K562 (cell line): ENCODE measurements at regions not wholly inside any gene's neighbourhood (a gene's known extent, or its start where the extent isn't known, plus 50 kb on each side); places are given as distances from the start of the nearest gene placed in this dataset.

Experiments used
- ATAC-seq: fragments of 200-7000 bp; cut with Tn5 transposase; 3 replicates; pipeline ENCODE4 v1.9.1; 2020; ENCODE audit warnings: moderate library complexity
- BruUV-seq: library from RNA; stranded (reverse); fragments of 400-500 nt; replicated peaks from 2 replicates; lab custom pipeline; 2021; lab: Mats Ljungman, UMichigan
- CTCF ChIA-PET: fragments of 300-600 bp; formaldehyde crosslinking; extraction: SDS; loops from one replicate; lab custom pipeline; 2021; ENCODE audit warnings: low intra/inter-chr PET ratio; lab: Yijun Ruan, JAX
- POLR2A ChIA-PET: fragments of 300-600, 350-650 bp; sonication (Branson Sonifier 250); formaldehyde crosslinking; extraction: SDS; loops from one replicate; lab custom pipeline; 2021; ENCODE audit warnings: antibody characterized with exemption, inconsistent platforms; lab: Yijun Ruan, JAX
- DNase-seq, 4 experiments: peaks; one replicate each; pipeline versions ENCODE4 v3.0.0 to v3.0.0-alpha.2; 2011 to 2018; ENCODE audit warnings: low spot score in 3 of 4, mixed read lengths in 3 of 4; ENCODE audit errors: extremely low read depth in 1 of 4
- FAIRE-seq: peaks from 2 replicates; lab custom pipeline; 2011; peaks lifted over from hg19 to GRCh38; lab: Jason Lieb, UNC
- H2AFZ ChIP-seq: 2 replicates; pipeline ENCODE4 v1.6.0; 2011; ENCODE audit warnings: low read depth, low read length, control low read depth, inconsistent platforms
- H3K27ac ChIP-seq: fragments of 200-600 bp; 3 replicates; pipeline ENCODE4 v1.8.0; 2011; ENCODE audit warnings: low read depth, mild to moderate bottlenecking, control low read depth, inconsistent platforms, low read length, moderate library complexity, mixed read lengths; ENCODE audit errors: extremely low read depth
- H3K27me3 ChIP-seq, 2 experiments: fragments of 300-600 bp in 1 of 2; 2 replicates in 1 of 2; 3 replicates in 1 of 2; pipeline versions ENCODE4 v1.6.0 to v1.8.0; 2011; ENCODE audit warnings: inconsistent platforms in 2 of 2, low read length in 2 of 2, mild to moderate bottlenecking in 1 of 2, mixed read lengths in 1 of 2, moderate library complexity in 1 of 2; ENCODE audit not compliant: control insufficient read depth in 2 of 2, insufficient read depth in 2 of 2
- H3K36me3 ChIP-seq: fragments of 300-600 bp; 3 replicates; pipeline ENCODE4 v1.8.0; 2011; ENCODE audit warnings: mild to moderate bottlenecking, low read length, inconsistent platforms; ENCODE audit not compliant: control insufficient read depth, insufficient read depth
- H3K4me1 ChIP-seq, 2 experiments: fragments of 200-600 bp in 1 of 2; replicated peaks in 1 of 2; 2 replicates in 1 of 2; 3 replicates in 1 of 2; pipeline versions ENCODE4 v1.5.1 to v1.8.0; 2011; ENCODE audit warnings: inconsistent platforms in 2 of 2, low read length in 2 of 2, mild to moderate bottlenecking in 1 of 2, mixed read lengths in 1 of 2, moderate library complexity in 1 of 2; ENCODE audit not compliant: control insufficient read depth in 2 of 2, insufficient read depth in 2 of 2
- H3K4me2 ChIP-seq: 2 replicates; pipeline ENCODE4 v1.6.1; 2011; ENCODE audit warnings: low read length, control low read depth, inconsistent platforms, mixed read lengths; ENCODE audit not compliant: insufficient read depth
- H3K4me3 ChIP-seq: fragments of 200-600 bp; sonication (generic), shearing (Covaris generic); 2 replicates; pipeline ENCODE4 v1.5.1; 2016; ENCODE audit warnings: control low read depth, inconsistent platforms
- H3K79me2 ChIP-seq: fragments of 200-600 bp; 3 replicates; pipeline ENCODE4 v1.8.0; 2011; ENCODE audit warnings: low read length, inconsistent platforms; ENCODE audit not compliant: control insufficient read depth, insufficient read depth
- H3K9ac ChIP-seq, 2 experiments: 2 replicates each; pipeline versions ENCODE4 v1.6.0 to v1.6.1; 2011; ENCODE audit warnings: low read depth in 2 of 2, low read length in 2 of 2, control low read depth in 1 of 2, inconsistent platforms in 1 of 2, mild to moderate bottlenecking in 1 of 2, mixed read lengths in 1 of 2; ENCODE audit not compliant: insufficient read depth in 1 of 2
- H3K9me1 ChIP-seq: one replicate; pipeline ENCODE4 v1.6.0; 2011; ENCODE audit warnings: inconsistent platforms, mild to moderate bottlenecking, low read length, moderate library complexity; ENCODE audit not compliant: control insufficient read depth, insufficient read depth
- H3K9me3 ChIP-seq: replicated peaks from 2 replicates; pipeline ENCODE4 v1.5.1; 2011; ENCODE audit warnings: low read depth, low read length, inconsistent platforms; ENCODE audit not compliant: control insufficient read depth, insufficient read depth
- H4K20me1 ChIP-seq: replicated peaks from 2 replicates; pipeline ENCODE4 v1.6.1; 2011; ENCODE audit warnings: low read length, inconsistent platforms, mixed read lengths; ENCODE audit not compliant: control insufficient read depth, insufficient read depth
- AFF1 ChIP-seq, 2 experiments: fragments of 450-650 bp; IDR thresholded peaks; 2 replicates each; pipeline ENCODE4 v1.6.1; 2018; ENCODE audit warnings: mild to moderate bottlenecking in 2 of 2, low read depth in 1 of 2; ENCODE audit not compliant: partially characterized antibody in 2 of 2
- ARID2 ChIP-seq: fragments of 450-650 bp; IDR thresholded peaks from 2 replicates; pipeline ENCODE4 v1.6.1; 2017; ENCODE audit warnings: antibody characterized with exemption, mild to moderate bottlenecking
- ARID4B ChIP-seq: sonication (generic); formaldehyde crosslinking; IDR thresholded peaks from 2 replicates; pipeline ENCODE4 v1.8.0; 2022; ENCODE audit warnings: mild to moderate bottlenecking, missing genetic modification reagents
- BRF1 ChIP-seq: IDR thresholded peaks from 3 replicates; pipeline ENCODE4 v1.6.1; 2011; ENCODE audit warnings: borderline replicate concordance, mild to moderate bottlenecking; ENCODE audit not compliant: insufficient read length; ENCODE audit errors: extremely low read depth
- CBX3 ChIP-seq, 2 experiments: IDR thresholded peaks; 1 replicate in 1 of 2; 2 replicates in 1 of 2; pipeline ENCODE4 v1.6.1; 2012; ENCODE audit warnings: inconsistent platforms in 2 of 2, low read length in 2 of 2, borderline replicate concordance in 1 of 2, control low read depth in 1 of 2
- WGBS: fragments of 100-300 bp; shearing (Covaris generic); methylation state at CpG from one replicate; pipeline ENCODE4 v1.1.6; 2016; ENCODE audit warnings: low coverage, mixed read lengths; ENCODE audit not compliant: insufficient coverage; ENCODE audit errors: missing lambda C conversion rate; 5-methylcytosine and 5-hydroxymethylcytosine counted together
- in situ Hi-C: fragments of 300-500 bp; cut with MboI; formaldehyde crosslinking; loops from 4 replicates; pipeline ENCODE4 v1.15.0; 2018; ENCODE audit warnings: inconsistent platforms, mixed read lengths
- intact Hi-C: fragments of 100-400 bp; cut with micrococcal nuclease; formaldehyde crosslinking; loops from 2 replicates; pipeline ENCODE4 v1.14.2; 2022
- TF ChIP-seq, protein P1 (sequence below): fragments of 450-650 bp; formaldehyde crosslinking; IDR thresholded peaks from 2 replicates; pipeline ENCODE4 v1.4.0; 2020; ENCODE audit warnings: mild to moderate bottlenecking, moderate library complexity

DNA sequence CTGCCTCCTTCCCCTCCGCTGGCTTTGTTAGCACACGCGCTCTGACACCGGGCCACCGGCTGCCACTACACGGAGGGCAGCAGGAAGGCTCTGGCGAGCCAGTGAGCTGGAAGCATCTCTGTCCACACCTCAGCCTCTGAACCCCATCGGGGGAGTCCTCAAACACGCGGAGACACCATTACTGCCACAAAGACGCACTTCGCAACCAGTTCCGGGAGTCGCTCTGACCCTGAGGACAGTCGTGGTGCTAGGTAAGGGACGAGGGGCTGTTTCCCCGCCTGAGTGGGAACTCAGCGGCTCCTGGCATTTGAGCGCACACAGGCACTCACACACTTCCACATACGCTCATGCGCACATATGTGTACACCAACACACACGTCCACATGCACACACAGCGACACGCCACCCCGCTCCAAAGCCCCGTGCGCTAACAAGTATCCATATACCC lies 160.0 kb downstream of the C9orf152 start:
- CTCF ChIA-PET: no interaction called here
- H3K79me2 ChIP-seq: no peaks in the 10 kb centered on the region

More for the DNA sequence above, 160.0 kb downstream of the C9orf152 start:
- no peak overlapping the region; a peak in 1 of 4 replicates for H3K9ac ChIP-seq
- POLR2A ChIA-PET: no interaction called here
- no peaks in the 10 kb centered on the region for H3K36me3 ChIP-seq
- H3K27me3 ChIP-seq: peaks cover 9 to 26% of the 10 kb centered on the region in 2 experiments; a peak in 3 of 5 replicates
- FAIRE-seq: no peak
- BruUV-seq: no TSS peak
- peaks cover 0 to 12% of the 10 kb centered on the region in 2 experiments; a peak in 2 of 5 replicates for H3K4me1 ChIP-seq
- 16% methylated on average over 24 of the region's 27 CpGs for WGBS
- in situ Hi-C loops (no loop called here), intact Hi-C loops (no loop called here)
- H3K4me2 ChIP-seq: no peak overlapping the region
- H3K9me3 ChIP-seq: no peaks in the 10 kb centered on the region
- H4K20me1 ChIP-seq: no peaks in the 10 kb centered on the region
- DNase-seq: no peak
- no peak overlapping the region for H3K4me3 ChIP-seq
- ATAC-seq: peak; percentile 39; the same call in 1 of the 3 replicates
- TF ChIP-seq, protein P1, sequence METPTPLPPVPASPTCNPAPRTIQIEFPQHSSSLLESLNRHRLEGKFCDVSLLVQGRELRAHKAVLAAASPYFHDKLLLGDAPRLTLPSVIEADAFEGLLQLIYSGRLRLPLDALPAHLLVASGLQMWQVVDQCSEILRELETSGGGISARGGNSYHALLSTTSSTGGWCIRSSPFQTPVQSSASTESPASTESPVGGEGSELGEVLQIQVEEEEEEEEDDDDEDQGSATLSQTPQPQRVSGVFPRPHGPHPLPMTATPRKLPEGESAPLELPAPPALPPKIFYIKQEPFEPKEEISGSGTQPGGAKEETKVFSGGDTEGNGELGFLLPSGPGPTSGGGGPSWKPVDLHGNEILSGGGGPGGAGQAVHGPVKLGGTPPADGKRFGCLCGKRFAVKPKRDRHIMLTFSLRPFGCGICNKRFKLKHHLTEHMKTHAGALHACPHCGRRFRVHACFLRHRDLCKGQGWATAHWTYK: no peak
- TF ChIP-seq ARID4B (CRISPR knock-in tag): no peak
- no peak for TF ChIP-seq ARID2
- no peak for TF ChIP-seq CBX3 (IDR thresholded peaks at IDR 0.05; ENCODE audit: borderline replicate concordance in 1 of 2, low read length in 2 of 2)
- no peak for TF ChIP-seq AFF1 (IDR thresholded peaks at IDR 0.05; ENCODE audit: low read depth in 1 of 2, partially characterized antibody in 2 of 2)
- no peak for TF ChIP-seq BRF1
- no peak overlapping the region for H2AFZ ChIP-seq
- H3K27ac ChIP-seq: no peak overlapping the region
- no peaks in the 10 kb centered on the region for H3K9me1 ChIP-seq
